ENCODE measurements at regions not wholly inside any gene's neighbourhood (a gene's known extent, or its start where the extent isn't known, plus 50 kb on each side); places are given as distances from the start of the nearest gene placed in this dataset.

DNA sequence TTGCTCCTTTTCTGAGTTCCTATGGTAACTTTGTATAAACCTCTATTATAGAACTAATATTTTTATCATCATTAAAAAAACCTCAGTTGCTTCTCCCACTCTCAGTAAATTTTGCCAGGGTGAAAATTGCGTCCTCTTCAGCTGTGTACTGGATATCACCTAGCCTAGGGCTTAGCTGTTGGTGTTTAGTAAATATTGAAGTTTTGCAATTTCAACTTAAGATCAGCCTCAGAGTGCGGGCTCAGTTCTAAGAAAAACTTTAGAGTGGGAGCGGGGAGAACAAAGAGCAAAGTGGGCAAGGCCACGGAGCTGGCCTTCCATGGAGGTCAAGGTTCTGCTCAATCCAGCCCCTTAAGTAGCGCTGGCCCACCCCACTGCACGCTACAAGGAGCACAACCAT lies 488.3 kb upstream of the SPRED2 start:
- TF ChIP-seq, protein P1, sequence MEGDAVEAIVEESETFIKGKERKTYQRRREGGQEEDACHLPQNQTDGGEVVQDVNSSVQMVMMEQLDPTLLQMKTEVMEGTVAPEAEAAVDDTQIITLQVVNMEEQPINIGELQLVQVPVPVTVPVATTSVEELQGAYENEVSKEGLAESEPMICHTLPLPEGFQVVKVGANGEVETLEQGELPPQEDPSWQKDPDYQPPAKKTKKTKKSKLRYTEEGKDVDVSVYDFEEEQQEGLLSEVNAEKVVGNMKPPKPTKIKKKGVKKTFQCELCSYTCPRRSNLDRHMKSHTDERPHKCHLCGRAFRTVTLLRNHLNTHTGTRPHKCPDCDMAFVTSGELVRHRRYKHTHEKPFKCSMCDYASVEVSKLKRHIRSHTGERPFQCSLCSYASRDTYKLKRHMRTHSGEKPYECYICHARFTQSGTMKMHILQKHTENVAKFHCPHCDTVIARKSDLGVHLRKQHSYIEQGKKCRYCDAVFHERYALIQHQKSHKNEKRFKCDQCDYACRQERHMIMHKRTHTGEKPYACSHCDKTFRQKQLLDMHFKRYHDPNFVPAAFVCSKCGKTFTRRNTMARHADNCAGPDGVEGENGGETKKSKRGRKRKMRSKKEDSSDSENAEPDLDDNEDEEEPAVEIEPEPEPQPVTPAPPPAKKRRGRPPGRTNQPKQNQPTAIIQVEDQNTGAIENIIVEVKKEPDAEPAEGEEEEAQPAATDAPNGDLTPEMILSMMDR (conservative IDR thresholded peaks at IDR 0.05; ENCODE audit: low read depth, low read length): no peak
- TF ChIP-seq EZH2 (IDR thresholded peaks at IDR 0.05; ENCODE audit: borderline replicate concordance, low read depth, low read length, poor library complexity, severe bottlenecking): no peak
